HCT116 (cell line): ENCODE measurements at regions not wholly inside any gene's neighbourhood (a gene's known extent, or its start where the extent isn't known, plus 50 kb on each side); places are given as distances from the start of the nearest gene placed in this dataset.

ENCODE experiments used
- ATAC-seq: fragments of 200-7000 bp; cut with Tn5 transposase; 2 replicates; pipeline ENCODE4 v1.9.1; 2020; ENCODE audit warnings: mild to moderate bottlenecking, moderate library complexity
- BruUV-seq: library from RNA; stranded (reverse); fragments of 400-500 nt; replicated peaks from 2 replicates; lab custom pipeline; 2021; lab: Mats Ljungman, UMichigan
- CTCF ChIA-PET: fragments of 300-600 bp; sonication (Branson Sonifier 250); formaldehyde crosslinking; loops from one replicate; lab custom pipeline; 2021; ENCODE audit warnings: antibody characterized with exemption; lab: Charles Lee
- POLR2A ChIA-PET: fragments of 300-600, 350-600 bp; sonication (Branson Sonifier 250); formaldehyde crosslinking; loops from one replicate; lab custom pipeline; 2021; ENCODE audit warnings: antibody characterized with exemption; lab: Charles Lee
- RAD21 ChIA-PET, 2 experiments: fragments of 300-600 bp; sonication (Branson Sonifier 250); formaldehyde crosslinking; loops; one replicate each; lab custom pipeline; 2023; ENCODE audit warnings: low total read pairs in 2 of 2; ENCODE audit not compliant: uncharacterized antibody in 2 of 2, unreplicated experiment in 2 of 2, low non-redundant PET in 1 of 2; lab: Charles Lee
- DNase-seq: peaks from one replicate; pipeline ENCODE4 v3.0.0-alpha.2; 2010; ENCODE audit warnings: low read depth, low spot score
- H2AFZ ChIP-seq: fragments of 200-600 bp; shearing (Covaris generic), sonication (generic); 2 replicates; pipeline ENCODE4 v1.6.1; 2017; ENCODE audit warnings: low read depth, mixed run types, mixed read lengths, antibody characterized with exemption, low read length; ENCODE audit not compliant: poor library complexity, severe bottlenecking
- H3K27ac ChIP-seq: 2 replicates; pipeline ENCODE4 v1.5.1; 2012; ENCODE audit warnings: low read depth, low read length
- H3K27me3 ChIP-seq: fragments of 200-600 bp; sonication (generic); 2 replicates; pipeline ENCODE4 v1.6.1; 2016; ENCODE audit warnings: mixed run types, low read length, mixed read lengths; ENCODE audit not compliant: insufficient read depth
- H3K36me3 ChIP-seq, 2 experiments: fragments of 200-500 bp in 1 of 2; fragments of 200-600 bp in 1 of 2; sonication (Bioruptor generic) in 1 of 2; sonication (generic) in 1 of 2; 2 replicates each; pipeline versions ENCODE4 v1.5.1 to v1.6.1; 2014 to 2016; ENCODE audit warnings: low read length in 2 of 2, inconsistent platforms in 1 of 2, mixed read lengths in 1 of 2, mixed run types in 1 of 2; ENCODE audit not compliant: insufficient read depth in 2 of 2, control insufficient read depth in 1 of 2
- H3K4me1 ChIP-seq, 2 experiments: fragments of 200-600 bp in 1 of 2; sonication (generic) in 1 of 2; 2 replicates each; pipeline versions ENCODE4 v1.5.1 to v1.6.1; 2012 to 2017; ENCODE audit warnings: low read length in 2 of 2, inconsistent platforms in 1 of 2, mild to moderate bottlenecking in 1 of 2, mixed read lengths in 1 of 2, mixed run types in 1 of 2, moderate library complexity in 1 of 2; ENCODE audit not compliant: insufficient read depth in 2 of 2, control insufficient read depth in 1 of 2
- H3K4me2 ChIP-seq: fragments of 200-600 bp; sonication (generic); 2 replicates; pipeline ENCODE4 v1.6.1; 2017; ENCODE audit warnings: mixed run types, low read length, mixed read lengths
- H3K4me3 ChIP-seq, 2 experiments: fragments of 200-600 bp in 1 of 2; sonication (generic) in 1 of 2; replicated peaks in 1 of 2; 2 replicates each; pipeline ENCODE4 v1.5.1; 2011 to 2016; ENCODE audit warnings: low read length in 2 of 2, control low read depth in 1 of 2, low read depth in 1 of 2, mild to moderate bottlenecking in 1 of 2, mixed read lengths in 1 of 2, mixed run types in 1 of 2
- H3K79me2 ChIP-seq: fragments of 200-600 bp; sonication (generic); 2 replicates; pipeline ENCODE4 v1.6.1; 2017; ENCODE audit warnings: mild to moderate bottlenecking, mixed run types, low read length, moderate library complexity, mixed read lengths; ENCODE audit not compliant: insufficient read depth
- H3K9ac ChIP-seq: fragments of 200-600 bp; sonication (generic); 2 replicates; pipeline ENCODE4 v1.6.1; 2016; ENCODE audit warnings: low read length, mixed read lengths
- H3K9me2 ChIP-seq: fragments of 200-600 bp; sonication (generic), shearing (Covaris generic); 2 replicates; pipeline ENCODE4 v1.6.1; 2017; ENCODE audit warnings: mixed run types, mild to moderate bottlenecking, moderate library complexity; ENCODE audit not compliant: insufficient read depth
- H3K9me3 ChIP-seq, 2 experiments: fragments of 200-500 bp in 1 of 2; fragments of 200-600 bp in 1 of 2; sonication (Bioruptor generic) in 1 of 2; sonication (generic) in 1 of 2; 2 replicates each; pipeline ENCODE4 v1.6.1; 2014 to 2017; ENCODE audit warnings: low read length in 2 of 2, mixed read lengths in 2 of 2, inconsistent platforms in 1 of 2, low read depth in 1 of 2, mild to moderate bottlenecking in 1 of 2, mixed run types in 1 of 2, moderate library complexity in 1 of 2; ENCODE audit not compliant: control insufficient read depth in 1 of 2, insufficient read depth in 1 of 2
- H4K20me1 ChIP-seq: fragments of 200-600 bp; sonication (generic), shearing (Covaris generic); 2 replicates; pipeline ENCODE4 v1.6.1; 2017; ENCODE audit warnings: mixed run types, mild to moderate bottlenecking, moderate library complexity; ENCODE audit not compliant: insufficient read depth
- CBX3 ChIP-seq: IDR thresholded peaks from 2 replicates; pipeline ENCODE4 v1.6.1; 2012; ENCODE audit warnings: low read depth
- ELF1 ChIP-seq: IDR thresholded peaks from 2 replicates; pipeline ENCODE4 v1.6.1; 2012; ENCODE audit warnings: low read depth, borderline replicate concordance
- EZH2phosphoT487 ChIP-seq: fragments of 200-600 bp; IDR thresholded peaks from 2 replicates; pipeline ENCODE4 v1.6.1; 2018; ENCODE audit warnings: antibody characterized with exemption, borderline replicate concordance
- JUND ChIP-seq: IDR thresholded peaks from 2 replicates; pipeline ENCODE4 v1.6.1; 2012
- POLR2A ChIP-seq: IDR thresholded peaks from 2 replicates; pipeline ENCODE4 v1.7.0; 2011; ENCODE audit warnings: borderline replicate concordance; ENCODE audit not compliant: insufficient read depth, insufficient read length; ENCODE audit errors: extremely low read depth
- SIN3A ChIP-seq: IDR thresholded peaks from 2 replicates; pipeline ENCODE4 v1.6.1; 2012; ENCODE audit warnings: low read depth
- SP1 ChIP-seq: IDR thresholded peaks from 2 replicates; pipeline ENCODE4 v1.6.1; 2012; ENCODE audit warnings: low read depth
- YY1 ChIP-seq: IDR thresholded peaks from 2 replicates; pipeline ENCODE4 v1.6.1; 2011; ENCODE audit warnings: low read length, low read depth, moderate library complexity, mild to moderate bottlenecking; ENCODE audit not compliant: insufficient replicate concordance; ENCODE audit errors: extremely low read depth
- ZFX ChIP-seq: fragments of 450-650 bp; IDR thresholded peaks from 2 replicates; pipeline ENCODE4 v1.6.1; 2017
- intact Hi-C: fragments of 100-400 bp; cut with micrococcal nuclease; formaldehyde crosslinking; loops from 2 replicates; pipeline ENCODE4 v1.10.0; 2022
- TF ChIP-seq, protein P1 (sequence below): IDR thresholded peaks from 2 replicates; pipeline ENCODE4 v1.6.1; 2012
- TF ChIP-seq, protein P2 (sequence below): IDR thresholded peaks from 2 replicates; pipeline ENCODE4 v1.6.1; 2012; ENCODE audit warnings: low read depth

DNA sequence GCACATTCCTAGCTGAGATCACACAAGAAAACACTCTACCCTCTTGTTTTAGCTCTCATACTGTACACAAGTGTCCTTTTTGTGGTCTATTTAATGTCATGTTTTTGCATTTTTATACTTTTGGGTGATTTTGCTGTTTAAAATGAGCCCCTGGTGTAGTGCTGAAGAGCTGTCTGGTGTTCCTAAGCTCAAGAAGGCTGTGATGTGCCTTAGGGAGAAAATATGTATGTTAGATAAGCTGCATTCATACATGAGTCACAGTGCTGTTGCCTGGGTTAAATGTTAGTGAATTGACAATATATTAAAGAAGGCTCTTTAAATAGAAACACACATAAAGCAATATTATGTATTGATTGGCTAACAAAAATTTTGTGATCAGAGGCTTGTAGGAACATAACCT lies 387.4 kb upstream of the C2CD4B start:
- TF ChIP-seq POLR2A (no peak), SP1 (no peak), ELF1 (no peak), YY1 (no peak), JUND (no peak), SIN3A (no peak), EZH2phosphoT487 (no peak), CBX3 (no peak), ZFX (no peak)
- TF ChIP-seq, protein P1, sequence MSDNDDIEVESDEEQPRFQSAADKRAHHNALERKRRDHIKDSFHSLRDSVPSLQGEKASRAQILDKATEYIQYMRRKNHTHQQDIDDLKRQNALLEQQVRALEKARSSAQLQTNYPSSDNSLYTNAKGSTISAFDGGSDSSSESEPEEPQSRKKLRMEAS, result no peak
- TF ChIP-seq, protein P2, sequence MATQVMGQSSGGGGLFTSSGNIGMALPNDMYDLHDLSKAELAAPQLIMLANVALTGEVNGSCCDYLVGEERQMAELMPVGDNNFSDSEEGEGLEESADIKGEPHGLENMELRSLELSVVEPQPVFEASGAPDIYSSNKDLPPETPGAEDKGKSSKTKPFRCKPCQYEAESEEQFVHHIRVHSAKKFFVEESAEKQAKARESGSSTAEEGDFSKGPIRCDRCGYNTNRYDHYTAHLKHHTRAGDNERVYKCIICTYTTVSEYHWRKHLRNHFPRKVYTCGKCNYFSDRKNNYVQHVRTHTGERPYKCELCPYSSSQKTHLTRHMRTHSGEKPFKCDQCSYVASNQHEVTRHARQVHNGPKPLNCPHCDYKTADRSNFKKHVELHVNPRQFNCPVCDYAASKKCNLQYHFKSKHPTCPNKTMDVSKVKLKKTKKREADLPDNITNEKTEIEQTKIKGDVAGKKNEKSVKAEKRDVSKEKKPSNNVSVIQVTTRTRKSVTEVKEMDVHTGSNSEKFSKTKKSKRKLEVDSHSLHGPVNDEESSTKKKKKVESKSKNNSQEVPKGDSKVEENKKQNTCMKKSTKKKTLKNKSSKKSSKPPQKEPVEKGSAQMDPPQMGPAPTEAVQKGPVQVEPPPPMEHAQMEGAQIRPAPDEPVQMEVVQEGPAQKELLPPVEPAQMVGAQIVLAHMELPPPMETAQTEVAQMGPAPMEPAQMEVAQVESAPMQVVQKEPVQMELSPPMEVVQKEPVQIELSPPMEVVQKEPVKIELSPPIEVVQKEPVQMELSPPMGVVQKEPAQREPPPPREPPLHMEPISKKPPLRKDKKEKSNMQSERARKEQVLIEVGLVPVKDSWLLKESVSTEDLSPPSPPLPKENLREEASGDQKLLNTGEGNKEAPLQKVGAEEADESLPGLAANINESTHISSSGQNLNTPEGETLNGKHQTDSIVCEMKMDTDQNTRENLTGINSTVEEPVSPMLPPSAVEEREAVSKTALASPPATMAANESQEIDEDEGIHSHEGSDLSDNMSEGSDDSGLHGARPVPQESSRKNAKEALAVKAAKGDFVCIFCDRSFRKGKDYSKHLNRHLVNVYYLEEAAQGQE, result no peak
- BruUV-seq, result no TSS peak
- intact Hi-C loops, result no loop called here

More for the DNA sequence above, 387.4 kb upstream of the C2CD4B start:
- DNase-seq (no peak), ATAC-seq (no peak)
- ChIA-PET CTCF (no interaction called here), RAD21 (no interaction called here), POLR2A (no interaction called here)
- no peaks in the 10 kb centered on the region for H3K4me1 ChIP-seq
- no peak overlapping the region for H2AFZ ChIP-seq
- H3K27me3 ChIP-seq, result no peaks in the 10 kb centered on the region
- H3K27ac ChIP-seq, result no peak overlapping the region
- H3K9me3 ChIP-seq, result no peaks in the 10 kb centered on the region
- no peak overlapping the region for H3K4me2 ChIP-seq
- no peaks in the 10 kb centered on the region for H4K20me1 ChIP-seq
- H3K4me3 ChIP-seq, result no peak overlapping the region
- no peaks in the 10 kb centered on the region for H3K79me2 ChIP-seq
- no peaks in the 10 kb centered on the region for H3K36me3 ChIP-seq
- no peaks in the 10 kb centered on the region for H3K9me2 ChIP-seq
- no peak overlapping the region for H3K9ac ChIP-seq
